ENCODE measurements at regions not wholly inside any gene's neighbourhood (a gene's known extent, or its start where the extent isn't known, plus 50 kb on each side); places are given as distances from the start of the nearest gene placed in this dataset.

- H3K27me3 ChIP-seq (ENCODE audit: control insufficient read depth in 2 of 2, insufficient read depth in 2 of 2, low read length in 2 of 2): no peaks in the 10 kb centered on the region
- Mint-ChIP-seq H3K27ac (no peak overlapping the region), H3K27me3 (ENCODE audit: low read depth in 3 of 3) (peaks cover 0 to under 1% (median 0%) of the 10 kb centered on the region in 3 donors), H3K36me3 (no peaks in the 10 kb centered on the region), H3K9me3 (peaks cover 0 to 10% (median 2%) of the 10 kb centered on the region in 7 donors), H3K4me3 (no peak overlapping the region), H3K4me1 (no peaks in the 10 kb centered on the region)
- no peak for TF ChIP-seq CTCF (IDR thresholded peaks at IDR 0.05)
- no peak overlapping the region for H3K27ac ChIP-seq (ENCODE audit: low read depth in 1 of 2, low read length in 2 of 2)
- intact Hi-C loops (cut with micrococcal nuclease): no loop called here
- no peak overlapping the region for H2AFZ ChIP-seq (ENCODE audit: insufficient read depth, low read depth, low read length, poor library complexity, severe bottlenecking)
- H3K4me2 ChIP-seq (replicated peaks; ENCODE audit: extremely low read depth, low read length, poor library complexity, severe bottlenecking): no peak overlapping the region
- H3K4me3 ChIP-seq (replicated peaks in 1 of 3; ENCODE audit: low read depth in 2 of 3, low read length in 3 of 3): no peak overlapping the region
- no peaks in the 10 kb centered on the region for H3K9me3 ChIP-seq (replicated peaks in 1 of 2; ENCODE audit: control insufficient read depth in 1 of 2, insufficient read depth in 1 of 2, low read length in 2 of 2)
- no peak overlapping the region for H3K9ac ChIP-seq (ENCODE audit: insufficient read depth, low read length, poor library complexity, severe bottlenecking)
- DNase-seq: no peak
- H3K79me2 ChIP-seq (ENCODE audit: insufficient read depth, low read length): no peaks in the 10 kb centered on the region
- 50% methylated on average over 1 of the region's 1 CpG for WGBS (ENCODE audit: insufficient coverage)
- H4K20me1 ChIP-seq (ENCODE audit: insufficient read depth, low read length): no peaks in the 10 kb centered on the region
- H3K36me3 ChIP-seq (replicated peaks in 1 of 2; ENCODE audit: control insufficient read depth in 1 of 2, insufficient read depth in 2 of 2, low read length in 2 of 2): no peaks in the 10 kb centered on the region
- H3K4me1 ChIP-seq (ENCODE audit: control insufficient read depth in 1 of 2, insufficient read depth in 2 of 2, low read length in 2 of 2): no peaks in the 10 kb centered on the region
These were observed 53.1 kb upstream of the GALNT15 start for GRCh38 chr3:16121391-16121790.

GRCh38 chr3:16122155-16122554, 52.3 kb upstream of the GALNT15 start:
- TF ChIP-seq CTCF (IDR thresholded peaks at IDR 0.05): no peak
- Mint-ChIP-seq H3K4me1 (no peaks in the 10 kb centered on the region), H3K4me3 (no peak overlapping the region), H3K9me3 (peaks cover 0 to 10% (median 2%) of the 10 kb centered on the region in 7 donors), H3K36me3 (no peaks in the 10 kb centered on the region), H3K27me3 (ENCODE audit: low read depth in 3 of 3) (peaks cover 0 to 1% (median 0%) of the 10 kb centered on the region in 3 donors), H3K27ac (no peak overlapping the region)
- Histone ChIP-seq H3K4me1 (ENCODE audit: control insufficient read depth in 1 of 2, insufficient read depth in 2 of 2, low read length in 2 of 2) (no peaks in the 10 kb centered on the region), H3K9ac (ENCODE audit: insufficient read depth, low read length, poor library complexity, severe bottlenecking) (no peak overlapping the region), H3K36me3 (replicated peaks in 1 of 2; ENCODE audit: control insufficient read depth in 1 of 2, insufficient read depth in 2 of 2, low read length in 2 of 2) (no peaks in the 10 kb centered on the region), H3K9me3 (replicated peaks in 1 of 2; ENCODE audit: control insufficient read depth in 1 of 2, insufficient read depth in 1 of 2, low read length in 2 of 2) (no peaks in the 10 kb centered on the region), H3K4me2 (replicated peaks; ENCODE audit: extremely low read depth, low read length, poor library complexity, severe bottlenecking) (no peak overlapping the region), H3K79me2 (ENCODE audit: insufficient read depth, low read length) (no peaks in the 10 kb centered on the region), H2AFZ (ENCODE audit: insufficient read depth, low read depth, low read length, poor library complexity, severe bottlenecking) (no peak overlapping the region), H3K27me3 (ENCODE audit: control insufficient read depth in 2 of 2, insufficient read depth in 2 of 2, low read length in 2 of 2) (no peaks in the 10 kb centered on the region), H3K4me3 (replicated peaks in 1 of 3; ENCODE audit: low read depth in 2 of 3, low read length in 3 of 3) (no peak overlapping the region), H4K20me1 (ENCODE audit: insufficient read depth, low read length) (no peaks in the 10 kb centered on the region), H3K27ac (ENCODE audit: low read depth in 1 of 2, low read length in 2 of 2) (no peak overlapping the region)
- WGBS (ENCODE audit: insufficient coverage): no CpG with 5 or more reads among the region's 2 CpGs
- intact Hi-C loops (cut with micrococcal nuclease): no loop called here
- no peak for DNase-seq

Data from CD14-positive monocyte (primary cell).